ENCODE measurements at regions not wholly inside any gene's neighbourhood (a gene's known extent, or its start where the extent isn't known, plus 50 kb on each side); places are given as distances from the start of the nearest gene placed in this dataset.

GRCh38 chr3:153615863-153616262 is 453.8 kb downstream of the RAP2B start:
- ATAC-seq, result no peak
- DNase-seq, result no peak

DNA sequence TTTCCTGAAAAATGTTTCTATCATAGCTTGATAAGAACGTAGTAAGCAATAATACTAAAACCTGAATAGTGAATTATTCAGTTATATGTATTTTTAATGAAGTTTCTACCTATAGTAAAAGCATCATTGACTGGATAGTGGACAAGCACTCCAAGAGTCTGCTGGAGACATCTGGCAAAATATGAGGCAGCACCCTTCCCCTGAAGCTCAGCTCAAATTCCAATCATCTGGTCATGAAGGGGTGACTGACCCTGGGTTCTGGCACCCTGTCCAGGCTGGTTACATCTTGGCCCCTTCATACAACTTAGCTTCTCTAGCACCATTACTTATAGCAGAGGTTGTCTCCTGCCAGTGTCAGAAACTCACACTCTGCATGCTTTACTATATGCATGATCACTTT is 455.4 kb downstream of the RAP2B start:
- ATAC-seq, result no peak
- Mint-ChIP-seq H3K36me3 (ENCODE audit: low read depth) (peaks cover 3% of the 10 kb centered on the region), H3K27ac (no peak overlapping the region)

More at GRCh38 chr3:153615863-153616262, 453.8 kb downstream of the RAP2B start:
- no peaks in the 10 kb centered on the region for H3K9me3 ChIP-seq (ENCODE audit: control insufficient read depth, low read length, poor library complexity, severe bottlenecking)
- H3K4me3 Mint-ChIP-seq, result no peak overlapping the region
- peaks cover 2% of the 10 kb centered on the region for H3K36me3 Mint-ChIP-seq (ENCODE audit: low read depth)
- H3K4me1 Mint-ChIP-seq, result no peaks in the 10 kb centered on the region
- no peak overlapping the region for H3K27ac Mint-ChIP-seq
- H3K27me3 Mint-ChIP-seq, result no peaks in the 10 kb centered on the region

DNA sequence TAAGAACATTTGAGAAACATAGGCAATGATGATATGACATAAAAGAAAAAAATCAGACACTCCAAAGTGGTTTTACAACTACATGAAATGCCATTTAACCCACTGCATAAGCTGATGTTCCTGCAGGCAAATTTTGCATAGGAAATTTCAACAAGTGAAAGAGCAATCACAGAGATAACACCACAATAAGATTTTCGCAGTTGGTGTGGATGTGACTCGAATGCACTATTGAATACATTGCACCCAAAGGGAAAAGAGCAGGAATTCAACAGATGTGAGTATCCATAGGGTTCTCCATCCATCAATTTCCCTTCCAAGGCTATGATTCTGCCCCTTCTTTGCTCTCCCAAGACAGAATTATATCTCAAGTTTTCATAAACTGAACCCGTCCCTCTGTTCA is 456.1 kb downstream of the RAP2B start:
- H3K27ac Mint-ChIP-seq, result no peak overlapping the region
- ATAC-seq (no peak), DNase-seq (no peak)
- H3K36me3 Mint-ChIP-seq (ENCODE audit: low read depth), result peaks cover 4% of the 10 kb centered on the region
- peaks cover 20% of the 10 kb centered on the region for H3K4me1 Mint-ChIP-seq
- no peak overlapping the region for H3K4me3 Mint-ChIP-seq
- no peaks in the 10 kb centered on the region for H3K9me3 ChIP-seq (ENCODE audit: control insufficient read depth, low read length, poor library complexity, severe bottlenecking)
- no peaks in the 10 kb centered on the region for H3K27me3 Mint-ChIP-seq

More for the DNA sequence above, 455.4 kb downstream of the RAP2B start:
- no peaks in the 10 kb centered on the region for H3K27me3 Mint-ChIP-seq
- H3K9me3 ChIP-seq (ENCODE audit: control insufficient read depth, low read length, poor library complexity, severe bottlenecking), result no peaks in the 10 kb centered on the region
- peaks cover 15% of the 10 kb centered on the region for H3K4me1 Mint-ChIP-seq
- no peak for DNase-seq
- H3K4me3 Mint-ChIP-seq, result peak overlapping the region; percentile 42

DNA sequence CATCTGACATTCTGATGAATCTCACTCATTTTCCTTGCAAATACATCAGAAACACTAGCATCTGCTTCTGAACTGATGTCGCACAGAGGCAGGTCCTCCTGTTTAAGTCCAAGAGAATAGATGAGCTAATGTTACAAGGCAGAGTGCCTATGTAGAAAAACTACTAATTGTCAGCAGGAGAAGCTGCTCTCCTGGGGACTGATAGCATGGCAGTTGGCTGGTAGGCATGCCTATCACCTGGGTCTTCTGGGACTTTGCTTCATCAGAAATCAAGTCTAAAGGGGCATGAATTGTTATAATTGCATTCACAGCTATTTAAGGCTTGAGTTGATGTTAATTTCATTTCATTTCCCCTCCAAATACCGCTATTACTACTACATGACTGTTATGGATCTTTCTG is 457.2 kb downstream of the RAP2B start:
- H3K27me3 Mint-ChIP-seq, result no peaks in the 10 kb centered on the region
- peaks cover 30% of the 10 kb centered on the region for H3K4me1 Mint-ChIP-seq
- peaks cover 4% of the 10 kb centered on the region for H3K36me3 Mint-ChIP-seq (ENCODE audit: low read depth)
- DNase-seq, result no peak
- no peak overlapping the region for H3K27ac Mint-ChIP-seq
- H3K9me3 ChIP-seq (ENCODE audit: control insufficient read depth, low read length, poor library complexity, severe bottlenecking), result no peaks in the 10 kb centered on the region
- H3K4me3 Mint-ChIP-seq, result no peak overlapping the region
- no peak for ATAC-seq

GRCh38 chr3:153621953-153622352 is 459.9 kb downstream of the RAP2B start:
- peak overlapping the region; percentile 80 for H3K4me3 Mint-ChIP-seq
- H3K4me1 Mint-ChIP-seq, result peaks cover 39% of the 10 kb centered on the region
- no peaks in the 10 kb centered on the region for H3K9me3 ChIP-seq (ENCODE audit: control insufficient read depth, low read length, poor library complexity, severe bottlenecking)
- no peak for DNase-seq
- no peaks in the 10 kb centered on the region for H3K27me3 Mint-ChIP-seq
- H3K36me3 Mint-ChIP-seq (ENCODE audit: low read depth), result peaks cover 2% of the 10 kb centered on the region
- peak; percentile 74 for ATAC-seq
- H3K27ac Mint-ChIP-seq, result peak overlapping the region; percentile 95

GRCh38 chr3:153623834-153624233 is 461.8 kb downstream of the RAP2B start:
- Mint-ChIP-seq H3K27me3 (no peaks in the 10 kb centered on the region), H3K4me3 (no peak overlapping the region), H3K27ac (peak overlapping the region; percentile 95), H3K4me1 (peaks cover 44% of the 10 kb centered on the region), H3K36me3 (ENCODE audit: low read depth) (peaks cover 2% of the 10 kb centered on the region)
- H3K9me3 ChIP-seq (ENCODE audit: control insufficient read depth, low read length, poor library complexity, severe bottlenecking), result no peaks in the 10 kb centered on the region
- DNase-seq (no peak), ATAC-seq (no peak)

DNA sequence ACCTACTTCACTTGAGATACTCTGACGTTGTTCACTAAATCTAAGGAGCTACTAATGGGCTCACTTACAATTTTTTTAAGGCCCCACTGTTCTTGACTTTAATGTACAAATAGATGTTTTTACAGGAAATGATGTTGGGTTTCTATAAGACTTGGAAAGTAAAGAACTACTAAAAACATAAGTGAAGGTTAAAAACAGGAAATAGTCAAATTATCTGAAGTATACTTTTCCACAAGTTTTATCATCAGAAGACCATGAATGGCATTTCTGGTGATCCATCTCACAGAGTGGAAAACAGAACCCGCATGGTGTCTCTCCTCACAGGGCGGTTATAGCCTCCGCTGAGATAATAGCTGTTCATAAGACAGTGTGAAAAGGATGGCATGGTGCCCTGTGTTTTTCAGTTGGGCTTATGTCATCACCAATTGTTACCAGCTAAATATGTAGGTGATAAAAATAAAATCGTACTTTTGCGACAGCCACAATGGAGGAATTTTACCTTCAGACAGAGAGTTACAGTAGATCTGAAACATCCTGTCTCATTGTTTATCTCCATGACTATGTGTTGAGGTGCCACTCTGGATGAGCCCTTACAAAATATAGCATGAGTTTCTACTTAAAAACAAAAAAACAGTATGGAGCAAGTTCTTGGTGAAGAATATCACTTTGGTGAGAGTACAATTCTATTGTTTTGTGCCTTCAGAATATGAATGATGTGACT is 462.4 kb downstream of the RAP2B start:
- peak; percentile 60 for ATAC-seq
- no peaks in the 10 kb centered on the region for H3K9me3 ChIP-seq (ENCODE audit: control insufficient read depth, low read length, poor library complexity, severe bottlenecking)
- Mint-ChIP-seq H3K4me1 (peaks cover 46% of the 10 kb centered on the region), H3K27ac (peak overlapping the region; percentile 95), H3K27me3 (no peaks in the 10 kb centered on the region), H3K36me3 (ENCODE audit: low read depth) (peaks cover 2% of the 10 kb centered on the region), H3K4me3 (peak overlapping the region; percentile 41)
- no peak for DNase-seq

DNA sequence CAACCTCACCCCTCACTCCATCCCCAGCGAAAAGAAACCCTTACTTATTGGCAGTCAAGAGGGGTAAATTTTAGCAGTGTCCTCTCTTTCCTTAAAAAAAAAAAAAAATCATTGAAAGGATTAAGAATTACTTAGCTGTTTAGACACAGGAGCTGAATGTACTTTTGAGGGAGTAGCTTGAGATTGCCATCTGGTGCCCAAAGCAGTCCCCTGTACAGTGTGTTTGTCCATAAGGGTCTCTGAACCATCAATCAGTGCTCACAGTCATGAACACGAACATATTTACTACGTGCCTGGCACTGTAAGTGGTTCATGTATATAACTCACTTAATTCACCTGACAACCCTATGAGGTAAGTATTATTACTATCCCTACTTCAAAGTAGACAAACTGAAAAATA is 463.5 kb downstream of the RAP2B start:
- H3K9me3 ChIP-seq (ENCODE audit: control insufficient read depth, low read length, poor library complexity, severe bottlenecking), result no peaks in the 10 kb centered on the region
- Mint-ChIP-seq H3K27ac (peak overlapping the region; percentile 95), H3K4me3 (no peak overlapping the region), H3K36me3 (ENCODE audit: low read depth) (peaks cover 2% of the 10 kb centered on the region), H3K27me3 (no peaks in the 10 kb centered on the region), H3K4me1 (peaks cover 53% of the 10 kb centered on the region)
- ATAC-seq, result no peak
- no peak for DNase-seq

DNA sequence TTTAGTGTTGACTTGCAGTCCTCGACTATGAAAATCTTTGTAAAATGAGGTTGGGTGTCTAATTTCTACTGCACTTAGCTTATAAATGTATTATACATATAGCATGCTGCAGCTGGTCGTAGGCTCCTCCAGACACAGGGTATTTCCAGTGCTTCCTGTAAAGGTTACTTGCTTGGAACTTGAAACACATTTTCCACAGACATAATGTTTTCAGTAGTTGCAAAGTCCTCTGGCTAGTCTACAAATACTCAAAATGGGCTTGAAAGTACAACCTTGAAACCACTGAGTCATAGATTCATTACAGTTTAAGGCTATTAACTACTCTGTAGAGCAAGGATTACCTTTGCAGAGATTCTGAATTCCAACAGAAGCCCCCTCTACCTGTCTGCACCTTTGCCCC is 464.1 kb downstream of the RAP2B start:
- no peak overlapping the region for H3K4me3 Mint-ChIP-seq
- no peaks in the 10 kb centered on the region for H3K27me3 Mint-ChIP-seq
- H3K27ac Mint-ChIP-seq, result no peak overlapping the region
- ATAC-seq (no peak), DNase-seq (no peak)
- H3K9me3 ChIP-seq (ENCODE audit: control insufficient read depth, low read length, poor library complexity, severe bottlenecking), result no peaks in the 10 kb centered on the region
- peaks cover 57% of the 10 kb centered on the region for H3K4me1 Mint-ChIP-seq
- peaks cover 2% of the 10 kb centered on the region for H3K36me3 Mint-ChIP-seq (ENCODE audit: low read depth)

- no peak for ATAC-seq
- H3K4me3 Mint-ChIP-seq, result no peak overlapping the region
- H3K9me3 ChIP-seq (ENCODE audit: control insufficient read depth, low read length, poor library complexity, severe bottlenecking), result no peaks in the 10 kb centered on the region
- no peaks in the 10 kb centered on the region for H3K36me3 Mint-ChIP-seq (ENCODE audit: low read depth)
- H3K4me1 Mint-ChIP-seq, result peaks cover 43% of the 10 kb centered on the region
- no peaks in the 10 kb centered on the region for H3K27me3 Mint-ChIP-seq
- peak overlapping the region; percentile 43 for H3K27ac Mint-ChIP-seq
- DNase-seq, result no peak
Measured at GRCh38 chr3:153628591-153628990, 466.6 kb downstream of the RAP2B start.

GRCh38 chr3:153629148-153629547 is 467.1 kb downstream of the RAP2B start:
- H3K4me1 Mint-ChIP-seq, result peaks cover 38% of the 10 kb centered on the region
- H3K36me3 Mint-ChIP-seq (ENCODE audit: low read depth), result no peaks in the 10 kb centered on the region
- peak overlapping the region; percentile 43 for H3K27ac Mint-ChIP-seq
- no peaks in the 10 kb centered on the region for H3K9me3 ChIP-seq (ENCODE audit: control insufficient read depth, low read length, poor library complexity, severe bottlenecking)
- ATAC-seq (no peak), DNase-seq (no peak)
- no peak overlapping the region for H3K4me3 Mint-ChIP-seq
- H3K27me3 Mint-ChIP-seq, result no peaks in the 10 kb centered on the region

DNA sequence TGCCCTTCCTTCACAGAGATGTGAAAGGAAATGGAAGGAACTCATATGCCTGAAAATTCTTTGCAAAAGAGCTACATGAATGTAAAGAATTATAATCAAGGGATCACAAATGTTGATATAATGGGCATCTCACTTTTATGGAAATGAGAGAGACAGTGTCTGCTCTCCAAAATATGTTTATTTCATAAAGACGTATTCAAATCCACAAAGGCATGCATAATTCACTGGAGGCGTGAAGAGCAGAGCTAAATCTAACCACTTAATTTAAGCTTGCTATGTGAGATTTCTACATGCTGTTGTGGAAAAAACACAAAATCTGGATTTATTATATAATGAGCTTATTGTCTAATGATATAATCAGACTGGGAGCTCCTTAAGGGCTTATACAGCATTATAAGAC is 469.1 kb downstream of the RAP2B start:
- H3K27ac Mint-ChIP-seq, result no peak overlapping the region
- peaks cover 27% of the 10 kb centered on the region for H3K4me1 Mint-ChIP-seq
- ATAC-seq (no peak), DNase-seq (no peak)
- no peaks in the 10 kb centered on the region for H3K27me3 Mint-ChIP-seq
- H3K36me3 Mint-ChIP-seq (ENCODE audit: low read depth), result no peaks in the 10 kb centered on the region
- no peak overlapping the region for H3K4me3 Mint-ChIP-seq
- no peaks in the 10 kb centered on the region for H3K9me3 ChIP-seq (ENCODE audit: control insufficient read depth, low read length, poor library complexity, severe bottlenecking)

- DNase-seq (no peak), ATAC-seq (no peak)
- Mint-ChIP-seq H3K4me1 (peaks cover 27% of the 10 kb centered on the region), H3K36me3 (ENCODE audit: low read depth) (peaks cover 2% of the 10 kb centered on the region), H3K27ac (no peak overlapping the region), H3K4me3 (no peak overlapping the region), H3K27me3 (no peaks in the 10 kb centered on the region)
- no peaks in the 10 kb centered on the region for H3K9me3 ChIP-seq (ENCODE audit: control insufficient read depth, low read length, poor library complexity, severe bottlenecking)
Measured at GRCh38 chr3:153631664-153632063, 469.6 kb downstream of the RAP2B start.

- H3K9me3 ChIP-seq (ENCODE audit: control insufficient read depth, low read length, poor library complexity, severe bottlenecking), result no peaks in the 10 kb centered on the region
- Mint-ChIP-seq H3K4me1 (peaks cover 25% of the 10 kb centered on the region), H3K27ac (no peak overlapping the region), H3K4me3 (no peak overlapping the region), H3K27me3 (no peaks in the 10 kb centered on the region), H3K36me3 (ENCODE audit: low read depth) (peaks cover 2% of the 10 kb centered on the region)
- no peak for ATAC-seq
- no peak for DNase-seq
Measured at GRCh38 chr3:153633407-153633806, 471.4 kb downstream of the RAP2B start.
